GM20000 (cell line): ENCODE measurements at regions not wholly inside any gene's neighbourhood (a gene's known extent, or its start where the extent isn't known, plus 50 kb on each side); places are given as distances from the start of the nearest gene placed in this dataset.

Experiments
- DNase-seq: peaks from one replicate; pipeline ENCODE4 v3.0.0; 2012; ENCODE audit warnings: low spot score
- CTCF ChIP-seq: IDR thresholded peaks from 2 replicates; pipeline ENCODE4 v1.5.1; 2012; ENCODE audit warnings: mild to moderate bottlenecking, control low read depth; ENCODE audit errors: extremely low read depth, missing control alignments

- DNase-seq: no peak
- TF ChIP-seq CTCF: no peak
Measured at GRCh38 chr2:236679884-236680860, 110.5 kb downstream of the ACKR3 start.

- no peak for TF ChIP-seq CTCF
- DNase-seq: no peak
Measured at GRCh38 chr2:236682651-236683422, 113.2 kb downstream of the ACKR3 start.

- no peak for TF ChIP-seq CTCF
- no peak for DNase-seq
Measured at GRCh38 chr2:236684504-236685256, 115.1 kb downstream of the ACKR3 start.

- no peak for DNase-seq
- TF ChIP-seq CTCF: no peak
Measured at GRCh38 chr2:236685361-236685760, 115.7 kb downstream of the ACKR3 start.

- DNase-seq: no peak
- no peak for TF ChIP-seq CTCF
Measured at GRCh38 chr2:236685979-236686520, 116.4 kb downstream of the ACKR3 start.

GRCh38 chr2:236686561-236686960 lies 116.9 kb downstream of the ACKR3 start:
- no peak for TF ChIP-seq CTCF

More at GRCh38 chr2:236686561-236686960, 116.9 kb downstream of the ACKR3 start:
- no peak for DNase-seq
